Aorta (tissue), 5 donors: ENCODE measurements at regions not wholly inside any gene's neighbourhood (a gene's known extent, or its start where the extent isn't known, plus 50 kb on each side); places are given as distances from the start of the nearest gene placed in this dataset.

Experiments used
- ATAC-seq: fragments of 200-7000 bp; cut with Tn5 transposase; one replicate; pipeline ENCODE4 v1.9.1; 2022; ENCODE audit warnings: moderate library complexity; ENCODE audit not compliant: low FRiP score
- DNase-seq, 2 donors: peaks; one replicate each; pipeline ENCODE4 v3.0.0-alpha.2; 2020
- H3K27ac ChIP-seq, 2 donors: one replicate each; pipeline ENCODE4 v1.5.1; 2013; ENCODE audit warnings: low read length in 2 of 2, mild to moderate bottlenecking in 2 of 2, moderate library complexity in 2 of 2, control low read depth in 1 of 2, inconsistent platforms in 1 of 2, low read depth in 1 of 2
- H3K27me3 ChIP-seq, 2 donors: one replicate each; pipeline ENCODE4 v1.6.1; 2013; ENCODE audit warnings: control low read depth in 1 of 2, low read length in 1 of 2, mild to moderate bottlenecking in 1 of 2, moderate library complexity in 1 of 2; ENCODE audit not compliant: insufficient read depth in 2 of 2, control insufficient read depth in 1 of 2
- H3K36me3 ChIP-seq, 2 donors: one replicate each; pipeline ENCODE4 v1.6.1; 2013; ENCODE audit warnings: control low read depth in 1 of 2, low read length in 1 of 2, mild to moderate bottlenecking in 1 of 2; ENCODE audit not compliant: insufficient read depth in 2 of 2, control insufficient read depth in 1 of 2
- H3K4me1 ChIP-seq, 2 donors: one replicate each; pipeline ENCODE4 v1.6.1; 2013; ENCODE audit warnings: low read length in 2 of 2, control low read depth in 1 of 2, mild to moderate bottlenecking in 1 of 2, moderate library complexity in 1 of 2; ENCODE audit not compliant: insufficient read depth in 2 of 2, control insufficient read depth in 1 of 2
- H3K4me3 ChIP-seq, 2 donors: one replicate each; pipeline ENCODE4 v1.5.1; 2013; ENCODE audit warnings: low read length in 2 of 2, control low read depth in 1 of 2, mild to moderate bottlenecking in 1 of 2
- H3K9me3 ChIP-seq: one replicate; pipeline ENCODE4 v1.6.1; 2013; ENCODE audit warnings: mild to moderate bottlenecking, low read length; ENCODE audit not compliant: control insufficient read depth
- WGBS, 2 donors: extraction: QIAGEN DNeasy Blood & Tissue Kit; methylation state at CpG; one replicate each; pipeline ENCODE4 v1.1.7; 2013; 5-methylcytosine and 5-hydroxymethylcytosine counted together
- intact Hi-C, 2 donors: fragments of 100-400 bp; cut with DNase I; formaldehyde crosslinking; loops; one replicate each; pipeline versions ENCODE4 v1.14.2 to v1.15.0; 2022
- donor health status: healthy with polysubstance abuse.
- donor health status: Bipolar disorder and iron deficiency.
- donor health status: DM: no; HTN: no; CAD: no.
- donor health status: DM: no; HTN: no; CAD: no.
- donor health status: DM: yes; HTN: yes; CAD: no.

GRCh38 chr2:37425408-37425807 is 81.0 kb downstream of the QPCT start:
- 86 to 90% methylated on average over 3 of the region's 3 CpGs for WGBS, 2 donors
- H3K36me3 ChIP-seq: no peaks in the 10 kb centered on the region
- no peaks in the 10 kb centered on the region for H3K27me3 ChIP-seq
- ATAC-seq (no peak), DNase-seq (no peak)
- intact Hi-C loops: no loop called here
- H3K4me3 ChIP-seq: no peak overlapping the region
- H3K9me3 ChIP-seq: no peaks in the 10 kb centered on the region
- no peaks in the 10 kb centered on the region for H3K4me1 ChIP-seq
- H3K27ac ChIP-seq: no peak overlapping the region

- no peak for ATAC-seq
- intact Hi-C loops: no loop called here
- Histone ChIP-seq H3K4me3 (no peak overlapping the region), H3K27me3 (no peaks in the 10 kb centered on the region), H3K4me1 (no peaks in the 10 kb centered on the region), H3K36me3 (no peaks in the 10 kb centered on the region), H3K27ac (no peak overlapping the region), H3K9me3 (no peaks in the 10 kb centered on the region)
- DNase-seq: no peak
Observed at GRCh38 chr2:37427241-37427640, 82.8 kb downstream of the QPCT start.

DNA sequence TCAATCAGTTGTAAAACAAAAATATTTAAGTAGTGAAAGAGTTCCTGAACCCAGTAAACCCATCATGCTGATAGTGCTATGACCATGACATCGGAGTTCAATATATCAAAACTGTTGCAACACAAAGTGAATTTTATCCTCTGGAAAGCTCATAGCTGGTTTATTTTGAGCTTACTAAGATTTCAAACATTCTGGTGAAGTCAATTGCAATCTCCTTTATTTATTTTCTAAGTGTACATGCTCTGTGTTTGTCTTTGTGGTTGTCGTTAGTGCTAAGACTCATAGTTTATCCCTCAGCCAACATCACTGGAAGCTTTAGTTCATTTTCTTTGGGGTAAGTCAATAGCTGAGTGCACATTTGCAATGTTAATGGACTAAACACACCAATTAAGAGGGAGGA is 91.9 kb downstream of the QPCT start:
- Histone ChIP-seq H3K9me3 (peaks cover 1% of the 10 kb centered on the region), H3K36me3 (no peaks in the 10 kb centered on the region), H3K27ac (no peak overlapping the region), H3K4me1 (no peaks in the 10 kb centered on the region), H3K27me3 (no peaks in the 10 kb centered on the region), H3K4me3 (no peak overlapping the region)
- intact Hi-C loops: no loop called here
- ATAC-seq: no peak
- 85 to 90% methylated on average over 2 of the region's 2 CpGs for WGBS, 2 donors
- no peak for DNase-seq

GRCh38 chr2:37439131-37439642 is 94.8 kb downstream of the QPCT start:
- H3K27me3 ChIP-seq: no peaks in the 10 kb centered on the region
- peaks cover 1% of the 10 kb centered on the region for H3K9me3 ChIP-seq
- H3K36me3 ChIP-seq: no peaks in the 10 kb centered on the region
- DNase-seq: no peak
- ATAC-seq: no peak
- intact Hi-C loops: no loop called here
- no peak overlapping the region for H3K27ac ChIP-seq
- no peak overlapping the region for H3K4me3 ChIP-seq
- no peaks in the 10 kb centered on the region for H3K4me1 ChIP-seq

DNA sequence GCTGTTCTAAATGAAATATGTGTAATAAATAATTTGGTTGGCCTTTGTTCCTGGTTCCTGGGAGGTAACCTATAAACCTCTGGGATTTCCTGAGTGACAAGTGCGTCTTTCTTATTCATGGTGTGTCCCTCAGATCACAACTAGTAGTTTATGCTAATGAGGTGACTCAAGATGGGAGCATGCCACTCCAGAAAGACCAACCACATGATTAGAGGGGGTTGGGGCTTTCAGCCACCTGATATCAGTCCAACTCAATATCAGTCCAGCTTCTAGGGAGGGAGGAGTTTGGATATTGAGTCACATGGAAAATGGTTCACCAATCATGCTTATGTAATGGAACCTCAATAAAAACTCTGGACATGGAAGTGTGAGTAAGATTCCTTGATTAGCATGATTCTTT is 96.6 kb downstream of the QPCT start:
- Histone ChIP-seq H3K27me3 (no peaks in the 10 kb centered on the region), H3K9me3 (peaks cover 1% of the 10 kb centered on the region), H3K4me3 (no peak overlapping the region), H3K36me3 (no peaks in the 10 kb centered on the region), H3K4me1 (no peaks in the 10 kb centered on the region), H3K27ac (no peak overlapping the region)
- WGBS, 2 donors: 95 to 100% methylated on average over 1 of the region's 1 CpG
- no peak for DNase-seq
- intact Hi-C loops: no loop called here
- ATAC-seq: no peak

DNA sequence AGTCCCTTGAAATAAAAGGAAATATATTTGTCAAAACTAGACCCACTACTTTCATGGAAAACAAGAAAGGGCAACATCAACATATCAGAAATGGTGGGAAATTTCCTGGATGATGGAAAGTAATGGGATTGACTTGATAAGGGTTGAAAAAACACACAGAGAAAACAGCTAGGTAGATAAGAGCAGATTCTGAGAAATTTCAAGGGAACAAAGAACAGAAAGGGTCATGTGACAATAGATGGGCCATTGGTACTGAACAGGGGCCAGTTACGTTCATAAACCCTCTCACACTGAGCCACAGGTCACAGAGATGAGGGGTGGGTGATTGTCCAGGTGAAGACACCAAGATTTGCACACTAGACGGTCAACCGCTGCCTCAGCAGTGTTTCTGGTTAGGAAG is 98.7 kb downstream of the QPCT start:
- H3K4me3 ChIP-seq: no peak overlapping the region
- peaks cover 1% of the 10 kb centered on the region for H3K9me3 ChIP-seq
- no peak for ATAC-seq
- H3K27ac ChIP-seq: no peak overlapping the region
- no peaks in the 10 kb centered on the region for H3K36me3 ChIP-seq
- intact Hi-C loops: no loop called here
- no peaks in the 10 kb centered on the region for H3K27me3 ChIP-seq
- no peak for DNase-seq
- H3K4me1 ChIP-seq: no peaks in the 10 kb centered on the region
- 94 to 95% methylated on average over 3 of the region's 3 CpGs for WGBS, 2 donors

DNA sequence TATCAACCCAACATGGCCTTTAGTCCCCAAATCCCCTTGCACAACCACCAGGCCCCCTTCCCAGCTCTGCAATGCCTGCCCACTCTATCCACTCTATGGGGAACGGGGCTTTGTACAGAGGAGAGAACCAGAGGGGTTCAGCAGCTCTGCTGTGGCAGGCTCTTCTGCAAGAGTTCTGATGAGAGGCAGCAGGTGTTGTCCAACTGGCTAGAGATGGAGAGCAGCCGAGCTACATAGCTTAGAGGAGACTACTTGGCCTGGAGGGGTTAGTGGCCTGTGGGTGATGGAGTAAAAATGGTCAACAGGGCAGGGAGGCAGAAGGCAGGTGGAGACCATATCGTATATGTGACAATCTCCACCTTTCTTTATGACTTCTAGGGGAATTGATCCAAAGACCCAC is 103.0 kb downstream of the QPCT start:
- no peak for ATAC-seq
- DNase-seq: no peak
- WGBS, 2 donors: 91 to 94% methylated on average over 3 of the region's 3 CpGs
- Histone ChIP-seq H3K9me3 (no peaks in the 10 kb centered on the region), H3K4me1 (peaks cover 0 to 7% of the 10 kb centered on the region in 2 donors), H3K4me3 (no peak overlapping the region), H3K27ac (no peak overlapping the region), H3K27me3 (no peaks in the 10 kb centered on the region), H3K36me3 (no peaks in the 10 kb centered on the region)
- intact Hi-C loops: no loop called here

GRCh38 chr2:37448342-37449120 is 104.1 kb downstream of the QPCT start:
- ATAC-seq (no peak), DNase-seq (no peak)
- intact Hi-C loops: no loop called here
- Histone ChIP-seq H3K4me3 (no peak overlapping the region), H3K36me3 (no peaks in the 10 kb centered on the region), H3K4me1 (peaks cover 0 to 7% of the 10 kb centered on the region in 2 donors), H3K27ac (peak overlapping the region in 1 of 2 donors; percentile 63), H3K27me3 (no peaks in the 10 kb centered on the region), H3K9me3 (no peaks in the 10 kb centered on the region)
- 39 to 41% methylated on average over 3 of the region's 3 CpGs for WGBS, 2 donors

- peak overlapping the region in 1 of 2 donors; percentile 41 for H3K4me3 ChIP-seq
- ATAC-seq (no peak), DNase-seq (peak; percentile 52 to 71)
- no peaks in the 10 kb centered on the region for H3K36me3 ChIP-seq
- no peaks in the 10 kb centered on the region for H3K27me3 ChIP-seq
- intact Hi-C loops: no loop called here
- peak overlapping the region in 1 of 2 donors; percentile 67 for H3K27ac ChIP-seq
- H3K9me3 ChIP-seq: no peaks in the 10 kb centered on the region
- 4 to 7% methylated on average over 8 of the region's 8 CpGs for WGBS, 2 donors
- H3K4me1 ChIP-seq: peaks cover 0 to 7% of the 10 kb centered on the region in 2 donors
Observed at GRCh38 chr2:37449761-37450296, 105.4 kb downstream of the QPCT start.
